ENCODE measurements at regions not wholly inside any gene's neighbourhood (a gene's known extent, or its start where the extent isn't known, plus 50 kb on each side); places are given as distances from the start of the nearest gene placed in this dataset.

GRCh38 chr13:85430216-85430794, 368.9 kb downstream of the SLITRK6 start:
- H3K4me3 ChIP-seq (ENCODE audit: low read length) = no peak overlapping the region
- no peak for DNase-seq (ENCODE audit: low read depth, low spot score)

GRCh38 chr13:85427416-85427815, 371.8 kb downstream of the SLITRK6 start:
- H3K4me3 ChIP-seq (ENCODE audit: low read length) = no peak overlapping the region
- no peak for DNase-seq (ENCODE audit: low read depth, low spot score)

GRCh38 chr13:85420136-85420535, 379.1 kb downstream of the SLITRK6 start:
- no peak overlapping the region for H3K4me3 ChIP-seq (ENCODE audit: low read length)

GRCh38 chr13:85419611-85420010, 379.6 kb downstream of the SLITRK6 start:
- no peak for DNase-seq (ENCODE audit: low read depth, low spot score)
- no peak overlapping the region for H3K4me3 ChIP-seq (ENCODE audit: low read length)

More at GRCh38 chr13:85420136-85420535, 379.1 kb downstream of the SLITRK6 start:
- DNase-seq (ENCODE audit: low read depth, low spot score) = no peak

GRCh38 chr13:85417807-85418206, 381.4 kb downstream of the SLITRK6 start:
- no peak overlapping the region for H3K4me3 ChIP-seq (ENCODE audit: low read length)
- DNase-seq (ENCODE audit: low read depth, low spot score) = no peak

- no peak for DNase-seq (ENCODE audit: low read depth, low spot score)
- H3K4me3 ChIP-seq (ENCODE audit: low read length) = no peak overlapping the region
Measured at GRCh38 chr13:85413664-85414063, 385.6 kb downstream of the SLITRK6 start.

- H3K4me3 ChIP-seq (ENCODE audit: low read length) = no peak overlapping the region
- no peak for DNase-seq (ENCODE audit: low read depth, low spot score)
Measured at GRCh38 chr13:85412448-85412847, 386.8 kb downstream of the SLITRK6 start.

- DNase-seq (ENCODE audit: low read depth, low spot score) = no peak
- no peak overlapping the region for H3K4me3 ChIP-seq (ENCODE audit: low read length)
Measured at GRCh38 chr13:85411591-85411990, 387.6 kb downstream of the SLITRK6 start.

- DNase-seq (ENCODE audit: low read depth, low spot score) = no peak
Measured at GRCh38 chr13:85408415-85408814, 390.8 kb downstream of the SLITRK6 start.

GRCh38 chr13:85406269-85406975, 392.8 kb downstream of the SLITRK6 start:
- H3K4me3 ChIP-seq (ENCODE audit: low read length) = no peak overlapping the region
- no peak for DNase-seq (ENCODE audit: low read depth, low spot score)

More at GRCh38 chr13:85408415-85408814, 390.8 kb downstream of the SLITRK6 start:
- H3K4me3 ChIP-seq (ENCODE audit: low read length) = no peak overlapping the region

- DNase-seq (ENCODE audit: low read depth, low spot score) = no peak
- no peak overlapping the region for H3K4me3 ChIP-seq (ENCODE audit: low read length)
Measured at GRCh38 chr13:85405316-85405897, 393.8 kb downstream of the SLITRK6 start.

GRCh38 chr13:85386424-85386823, 412.8 kb downstream of the SLITRK6 start:
- DNase-seq (ENCODE audit: low read depth, low spot score) = no peak
- no peak overlapping the region for H3K4me3 ChIP-seq (ENCODE audit: low read length)

- H3K4me3 ChIP-seq (ENCODE audit: low read length) = no peak overlapping the region
Measured at GRCh38 chr13:85383291-85383690, 415.9 kb downstream of the SLITRK6 start.

GRCh38 chr13:85381082-85381481, 418.1 kb downstream of the SLITRK6 start:
- DNase-seq (ENCODE audit: low read depth, low spot score) = no peak
- no peak overlapping the region for H3K4me3 ChIP-seq (ENCODE audit: low read length)

More at GRCh38 chr13:85383291-85383690, 415.9 kb downstream of the SLITRK6 start:
- DNase-seq (ENCODE audit: low read depth, low spot score) = no peak

GRCh38 chr13:85379991-85380390, 419.2 kb downstream of the SLITRK6 start:
- DNase-seq (ENCODE audit: low read depth, low spot score) = no peak
- no peak overlapping the region for H3K4me3 ChIP-seq (ENCODE audit: low read length)

- no peak for DNase-seq (ENCODE audit: low read depth, low spot score)
- H3K4me3 ChIP-seq (ENCODE audit: low read length) = no peak overlapping the region
Measured at GRCh38 chr13:85379433-85379832, 419.8 kb downstream of the SLITRK6 start.

- no peak overlapping the region for H3K4me3 ChIP-seq (ENCODE audit: low read length)
- DNase-seq (ENCODE audit: low read depth, low spot score) = no peak
Measured at GRCh38 chr13:85377783-85378182, 421.4 kb downstream of the SLITRK6 start.

GRCh38 chr13:85373322-85373721, 425.9 kb downstream of the SLITRK6 start:
- no peak overlapping the region for H3K4me3 ChIP-seq (ENCODE audit: low read length)
- no peak for DNase-seq (ENCODE audit: low read depth, low spot score)

- H3K4me3 ChIP-seq (ENCODE audit: low read length) = no peak overlapping the region
- DNase-seq (ENCODE audit: low read depth, low spot score) = no peak
Measured at GRCh38 chr13:85371254-85371653, 428.0 kb downstream of the SLITRK6 start.

GRCh38 chr13:85368686-85369085, 430.5 kb downstream of the SLITRK6 start:
- DNase-seq (ENCODE audit: low read depth, low spot score) = no peak
- no peak overlapping the region for H3K4me3 ChIP-seq (ENCODE audit: low read length)

All from Jurkat, Clone E6-1 (cell line).